Stomach smooth muscle (tissue), 2 donors: ENCODE measurements at regions not wholly inside any gene's neighbourhood (a gene's known extent, or its start where the extent isn't known, plus 50 kb on each side); places are given as distances from the start of the nearest gene placed in this dataset.

Experiments
- H3K27ac ChIP-seq: one replicate; pipeline ENCODE4 v1.7.0; 2013; ENCODE audit warnings: mild to moderate bottlenecking, low read length, inconsistent platforms
- H3K27me3 ChIP-seq, 2 donors: one replicate each; pipeline ENCODE4 v1.7.0; 2013; ENCODE audit warnings: low read length in 2 of 2; ENCODE audit not compliant: insufficient read depth in 2 of 2, control insufficient read depth in 1 of 2
- H3K36me3 ChIP-seq, 2 donors: one replicate each; pipeline ENCODE4 v1.7.0; 2013; ENCODE audit warnings: low read length in 2 of 2; ENCODE audit not compliant: control insufficient read depth in 2 of 2, insufficient read depth in 2 of 2
- H3K4me1 ChIP-seq: one replicate; pipeline ENCODE4 v1.7.0; 2013; ENCODE audit warnings: low read length; ENCODE audit not compliant: control insufficient read depth, insufficient read depth
- H3K4me3 ChIP-seq, 2 donors: one replicate each; pipeline ENCODE4 v1.7.0; 2013; ENCODE audit warnings: low read length in 2 of 2
- H3K9ac ChIP-seq, 2 donors: one replicate each; pipeline ENCODE4 v1.7.0; 2013; ENCODE audit warnings: low read length in 2 of 2, mild to moderate bottlenecking in 1 of 2
- H3K9me3 ChIP-seq, 2 donors: one replicate each; pipeline ENCODE4 v1.7.0; 2013; ENCODE audit warnings: low read length in 2 of 2; ENCODE audit not compliant: control insufficient read depth in 2 of 2
- donor health status: healthy.
- donor health status: Pancreatic carcinoma.

DNA sequence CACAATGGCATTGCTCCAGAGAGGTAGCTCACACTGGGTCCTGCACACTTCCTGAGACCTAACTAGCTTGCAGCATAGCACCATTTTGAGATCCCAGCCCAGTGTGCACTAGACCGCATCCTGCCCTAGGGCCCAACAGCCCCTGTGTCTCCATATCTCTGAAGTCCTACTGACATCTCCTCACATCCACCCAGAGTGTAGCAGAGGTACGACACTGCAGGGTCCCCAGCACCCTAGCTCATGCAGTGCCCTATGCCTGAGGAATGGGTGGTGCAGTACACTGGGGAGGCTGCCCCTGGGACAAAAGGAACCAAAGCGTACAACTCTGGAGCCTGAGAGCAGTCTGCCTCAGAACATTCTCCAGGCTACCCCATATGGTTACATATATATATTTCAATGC lies 111.4 kb upstream of the DEPDC1 start:
- no peak overlapping the region for H3K4me3 ChIP-seq
- H3K36me3 ChIP-seq: no peaks in the 10 kb centered on the region
- no peaks in the 10 kb centered on the region for H3K4me1 ChIP-seq
- H3K27me3 ChIP-seq: no peaks in the 10 kb centered on the region
- H3K9ac ChIP-seq: no peak overlapping the region
- H3K9me3 ChIP-seq: peaks cover 0 to 11% of the 10 kb centered on the region in 2 donors
- H3K27ac ChIP-seq: no peak overlapping the region

- no peaks in the 10 kb centered on the region for H3K36me3 ChIP-seq
- peaks cover 0 to 11% of the 10 kb centered on the region in 2 donors for H3K9me3 ChIP-seq
- H3K9ac ChIP-seq: no peak overlapping the region
- no peak overlapping the region for H3K27ac ChIP-seq
- no peaks in the 10 kb centered on the region for H3K4me1 ChIP-seq
- no peak overlapping the region for H3K4me3 ChIP-seq
- no peaks in the 10 kb centered on the region for H3K27me3 ChIP-seq
These were observed 118.4 kb upstream of the DEPDC1 start for GRCh38 chr1:68615312-68615711.

DNA sequence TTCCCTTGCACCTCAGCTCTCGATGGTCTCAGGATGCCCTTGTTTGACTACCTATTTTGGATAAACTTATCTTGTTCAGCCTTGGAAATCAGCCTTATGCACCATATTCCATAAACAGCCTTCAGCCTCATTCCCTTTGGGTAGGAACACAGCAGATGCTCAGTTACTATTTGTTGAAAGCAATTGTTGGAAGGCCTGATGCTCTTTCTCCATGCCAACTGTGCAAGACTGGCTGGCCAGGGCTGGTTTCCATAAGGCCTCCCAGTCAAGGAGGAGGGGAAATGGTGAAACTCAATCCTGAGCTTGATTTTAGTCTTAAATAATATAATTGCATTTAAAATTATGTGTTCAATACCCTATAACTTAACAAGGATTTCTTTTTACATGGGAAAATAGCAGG lies 121.1 kb upstream of the DEPDC1 start:
- no peaks in the 10 kb centered on the region for H3K4me1 ChIP-seq
- H3K4me3 ChIP-seq: no peak overlapping the region
- H3K9me3 ChIP-seq: peaks cover 0 to 5% of the 10 kb centered on the region in 2 donors
- no peak overlapping the region for H3K27ac ChIP-seq
- no peaks in the 10 kb centered on the region for H3K36me3 ChIP-seq
- H3K9ac ChIP-seq: no peak overlapping the region
- H3K27me3 ChIP-seq: no peaks in the 10 kb centered on the region

GRCh38 chr1:68620571-68620970 lies 123.7 kb upstream of the DEPDC1 start:
- H3K9me3 ChIP-seq: peaks cover 0 to 3% of the 10 kb centered on the region in 2 donors
- no peaks in the 10 kb centered on the region for H3K27me3 ChIP-seq
- no peak overlapping the region for H3K4me3 ChIP-seq
- H3K36me3 ChIP-seq: no peaks in the 10 kb centered on the region
- no peak overlapping the region for H3K27ac ChIP-seq
- H3K9ac ChIP-seq: no peak overlapping the region
- peaks cover 5% of the 10 kb centered on the region for H3K4me1 ChIP-seq

DNA sequence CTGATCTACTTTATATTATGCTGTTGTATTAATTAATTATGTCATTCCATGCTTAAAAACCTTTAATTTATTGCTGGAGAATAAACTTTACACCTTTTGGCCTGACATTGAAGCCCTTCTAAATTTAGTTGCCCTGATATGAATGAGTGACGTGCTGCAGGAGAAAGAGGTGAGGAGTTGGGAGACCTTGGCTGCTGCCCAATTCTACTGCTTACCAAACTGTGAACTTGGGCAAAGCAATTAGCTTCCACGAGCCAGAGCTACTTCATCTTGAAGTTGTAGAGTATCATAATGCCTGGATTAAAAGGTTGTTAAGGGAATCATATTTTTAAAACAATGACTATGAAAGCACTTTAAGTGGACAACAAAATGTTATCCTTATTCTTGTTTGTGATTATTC lies 126.8 kb upstream of the DEPDC1 start:
- no peaks in the 10 kb centered on the region for H3K36me3 ChIP-seq
- H3K27ac ChIP-seq: no peak overlapping the region
- H3K4me3 ChIP-seq: no peak overlapping the region
- no peaks in the 10 kb centered on the region for H3K27me3 ChIP-seq
- H3K4me1 ChIP-seq: peaks cover 5% of the 10 kb centered on the region
- peaks cover 0 to 3% of the 10 kb centered on the region in 2 donors for H3K9me3 ChIP-seq
- H3K9ac ChIP-seq: no peak overlapping the region

DNA sequence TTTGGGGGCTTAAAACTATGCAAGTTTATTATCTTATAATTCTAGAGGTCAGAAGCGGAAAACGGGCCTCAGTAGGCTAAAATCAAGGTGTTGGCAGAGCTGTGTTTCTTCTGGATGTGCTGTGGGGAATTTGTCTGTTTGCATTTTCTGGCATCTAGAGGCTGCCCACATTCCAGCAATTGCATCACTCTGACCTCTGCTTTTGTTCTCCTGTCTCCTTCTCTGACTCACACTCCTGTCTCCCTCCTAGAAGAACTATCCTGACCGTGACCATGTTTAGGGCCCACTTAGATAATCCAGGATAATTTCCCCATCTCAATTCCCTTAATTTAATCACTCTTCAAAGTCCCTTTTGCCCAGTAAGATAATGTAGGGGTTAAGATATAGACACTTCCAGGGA lies 127.4 kb upstream of the DEPDC1 start:
- H3K4me3 ChIP-seq: no peak overlapping the region
- peaks cover 5% of the 10 kb centered on the region for H3K4me1 ChIP-seq
- no peaks in the 10 kb centered on the region for H3K27me3 ChIP-seq
- H3K27ac ChIP-seq: no peak overlapping the region
- no peaks in the 10 kb centered on the region for H3K36me3 ChIP-seq
- H3K9ac ChIP-seq: no peak overlapping the region
- peaks cover 0 to 3% of the 10 kb centered on the region in 2 donors for H3K9me3 ChIP-seq

DNA sequence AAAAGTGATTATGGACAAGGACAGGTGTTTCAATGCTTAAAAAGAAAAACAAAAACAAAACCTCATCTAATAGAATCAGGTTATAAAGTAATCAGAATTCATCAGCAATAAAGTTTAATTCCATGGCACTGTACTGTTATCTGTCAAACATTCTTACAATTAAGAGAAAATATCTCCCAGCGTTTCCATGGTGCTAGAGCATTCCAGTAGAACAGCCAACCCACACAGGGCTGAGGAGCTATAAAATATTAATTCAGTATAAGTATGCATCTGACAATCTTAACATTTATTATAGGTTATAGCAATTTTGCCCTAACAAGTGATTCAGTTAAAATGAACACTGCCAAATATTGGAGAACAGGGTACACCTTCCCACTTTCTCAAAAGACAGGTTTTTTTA lies 128.7 kb upstream of the DEPDC1 start:
- no peaks in the 10 kb centered on the region for H3K27me3 ChIP-seq
- no peak overlapping the region for H3K27ac ChIP-seq
- H3K9me3 ChIP-seq: peaks cover 0 to under 1% of the 10 kb centered on the region in 2 donors
- H3K4me3 ChIP-seq: no peak overlapping the region
- no peaks in the 10 kb centered on the region for H3K36me3 ChIP-seq
- peaks cover 5% of the 10 kb centered on the region for H3K4me1 ChIP-seq
- no peak overlapping the region for H3K9ac ChIP-seq

DNA sequence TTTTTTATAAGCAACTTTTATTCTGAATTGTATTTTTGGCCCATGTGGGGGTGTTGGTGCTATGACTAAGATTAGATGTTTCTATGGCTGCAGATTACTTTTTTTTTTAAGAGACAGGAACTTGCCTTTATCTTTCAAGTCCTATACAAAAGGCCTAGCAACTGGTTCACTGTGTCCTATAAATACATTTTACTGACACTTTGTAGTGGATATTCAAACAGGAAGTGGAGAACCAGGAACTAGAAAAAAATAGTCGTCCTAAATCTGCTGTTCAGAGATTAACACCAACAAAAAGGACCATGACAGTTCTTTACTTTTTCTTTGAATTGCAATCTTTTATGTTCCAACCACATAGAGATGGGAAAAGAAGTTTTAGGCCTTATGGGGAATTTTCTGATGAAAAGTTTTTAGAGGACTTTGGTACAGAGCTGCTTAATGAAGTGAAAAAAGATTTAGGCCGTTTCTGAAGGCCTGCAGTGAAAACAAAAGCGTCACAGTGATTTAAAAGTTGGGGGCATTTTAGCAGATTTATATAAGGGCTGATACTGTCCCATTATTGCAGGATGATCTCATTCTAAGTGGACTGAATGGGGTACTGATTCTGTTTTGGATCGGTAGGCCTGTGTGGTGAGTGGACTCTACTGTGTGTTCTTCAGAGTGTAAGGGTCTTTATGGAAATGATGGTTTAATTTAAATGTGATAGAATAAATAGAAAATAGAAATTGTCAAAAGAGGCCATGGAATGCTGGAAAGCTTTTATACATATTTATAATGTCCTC lies 136.4 kb upstream of the DEPDC1 start:
- no peaks in the 10 kb centered on the region for H3K27me3 ChIP-seq
- H3K36me3 ChIP-seq: no peaks in the 10 kb centered on the region
- H3K27ac ChIP-seq: no peak overlapping the region
- H3K9me3 ChIP-seq: no peaks in the 10 kb centered on the region
- H3K4me1 ChIP-seq: no peaks in the 10 kb centered on the region
- no peak overlapping the region for H3K9ac ChIP-seq
- H3K4me3 ChIP-seq: no peak overlapping the region

DNA sequence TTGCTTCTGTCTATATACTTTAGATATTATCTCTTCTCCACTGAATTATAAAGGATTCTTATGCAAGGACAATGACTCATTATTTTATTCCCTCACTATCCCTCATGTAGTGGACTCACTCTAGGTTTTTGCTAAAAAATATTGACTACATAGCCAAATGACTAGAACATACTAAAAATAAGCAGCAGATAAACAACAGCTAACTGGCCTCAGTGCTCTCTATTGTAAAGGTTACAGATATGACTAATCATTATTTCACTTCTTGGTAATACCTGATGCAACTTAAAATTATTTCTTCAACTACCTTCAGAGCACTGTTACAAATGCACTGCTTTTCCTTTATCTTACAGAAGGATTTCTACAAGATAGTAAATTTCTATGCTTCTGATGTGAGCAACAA lies 147.6 kb upstream of the DEPDC1 start:
- Histone ChIP-seq H3K27ac (no peak overlapping the region), H3K9me3 (no peaks in the 10 kb centered on the region), H3K4me1 (no peaks in the 10 kb centered on the region), H3K36me3 (no peaks in the 10 kb centered on the region), H3K27me3 (no peaks in the 10 kb centered on the region), H3K9ac (no peak overlapping the region), H3K4me3 (no peak overlapping the region)

- Histone ChIP-seq H3K27ac (no peak overlapping the region), H3K4me3 (no peak overlapping the region), H3K36me3 (no peaks in the 10 kb centered on the region), H3K4me1 (no peaks in the 10 kb centered on the region), H3K9ac (no peak overlapping the region), H3K27me3 (no peaks in the 10 kb centered on the region), H3K9me3 (no peaks in the 10 kb centered on the region)
These were observed 154.2 kb upstream of the DEPDC1 start for GRCh38 chr1:68651115-68651514.

- Histone ChIP-seq H3K27me3 (no peaks in the 10 kb centered on the region), H3K4me3 (no peak overlapping the region), H3K9ac (no peak overlapping the region), H3K9me3 (no peaks in the 10 kb centered on the region), H3K36me3 (no peaks in the 10 kb centered on the region), H3K4me1 (no peaks in the 10 kb centered on the region), H3K27ac (no peak overlapping the region)
These were observed 157.0 kb upstream of the DEPDC1 start for GRCh38 chr1:68653882-68654281.
